ENCODE measurements at regions not wholly inside any gene's neighbourhood (a gene's known extent, or its start where the extent isn't known, plus 50 kb on each side); places are given as distances from the start of the nearest gene placed in this dataset.
A peak's percentile ranks its signal among the peaks of the same experiment; 100 is the strongest.

- TF ChIP-seq ZNF407 (CRISPR knock-in tag; IDR thresholded peaks at IDR 0.05; ENCODE audit: not compliant biosample characterization) (no peak), ARHGAP35 (CRISPR knock-in tag; IDR thresholded peaks at IDR 0.05; ENCODE audit: borderline replicate concordance) (peak; percentile 68; the same call in 1 of the 2 replicates), ZNF18 (CRISPR knock-in tag; IDR thresholded peaks at IDR 0.05; ENCODE audit: insufficient replicate concordance) (peak; percentile 19), AFF4 (CRISPR knock-in tag; IDR thresholded peaks at IDR 0.05) (no peak), SRSF1 (optimal IDR thresholded peaks at IDR 0.05; ENCODE audit: low read depth, low read length) (peak; percentile 3)
Measured at GRCh38 chr20:47974234-47974878, 189.1 kb upstream of the SULF2 start (continued).
